ENCODE measurements at regions not wholly inside any gene's neighbourhood (a gene's known extent, or its start where the extent isn't known, plus 50 kb on each side); places are given as distances from the start of the nearest gene placed in this dataset.

- 97% methylated on average over 4 of the region's 4 CpGs; no CpG with 5 or more reads in 1 of the 2 experiments for WGBS, 2 experiments (ENCODE audit: extremely low coverage in 1 of 2, insufficient coverage in 1 of 2, insufficient read length in 1 of 2, insufficient replicate concordance in 2 of 2, low coverage in 1 of 2, low lambda C conversion rate in 2 of 2, missing lambda C conversion rate in 1 of 2)
- no peak overlapping the region for H2BK5ac ChIP-seq (ENCODE audit: low read depth, low read length)
- no peaks in the 10 kb centered on the region for H4K20me1 ChIP-seq (replicated peaks in 1 of 2; ENCODE audit: control insufficient read depth in 1 of 2, insufficient read depth in 2 of 2, low read length in 2 of 2)
- H4K8ac ChIP-seq (ENCODE audit: extremely low read depth, insufficient read depth, low read length) = no peak overlapping the region
- H3K9me3 ChIP-seq (ENCODE audit: insufficient read depth in 2 of 2, low read depth in 1 of 2, low read length in 1 of 2) = no peaks in the 10 kb centered on the region
- no peaks in the 10 kb centered on the region for H3K36me3 ChIP-seq (ENCODE audit: control insufficient read depth in 2 of 4, insufficient read depth in 4 of 4, low read length in 3 of 4)
- H3K79me1 ChIP-seq (ENCODE audit: low read depth, low read length) = no peaks in the 10 kb centered on the region
- H3K23ac ChIP-seq (ENCODE audit: insufficient read length) = no peak overlapping the region
- no peak overlapping the region for H3K56ac ChIP-seq (replicated peaks; ENCODE audit: insufficient read length, low read depth, low read length)
- H3K79me2 ChIP-seq (ENCODE audit: control insufficient read depth in 1 of 2, insufficient read depth in 2 of 2, low read length in 2 of 2) = no peaks in the 10 kb centered on the region
- FAIRE-seq (no peak), DNase-seq (ENCODE audit: low read depth in 1 of 2, low spot score in 2 of 2) (no peak)
- H4K91ac ChIP-seq (replicated peaks; ENCODE audit: insufficient read length, low read length) = no peak overlapping the region
- no peaks in the 10 kb centered on the region for H3K23me2 ChIP-seq (ENCODE audit: low read depth, low read length)
- no peaks in the 10 kb centered on the region for H3K4me1 ChIP-seq (replicated peaks in 1 of 4; ENCODE audit: control insufficient read depth in 3 of 4, insufficient read depth in 4 of 4, low read length in 3 of 4)
- POLR2A ChIA-PET (ENCODE audit: partially characterized antibody) = no interaction called here
- H3K9ac ChIP-seq (replicated peaks in 1 of 4; ENCODE audit: extremely low read depth in 1 of 4, low read depth in 3 of 4, low read length in 3 of 4) = no peak overlapping the region
- no peak overlapping the region for H2BK15ac ChIP-seq (ENCODE audit: low read length)
- H2BK120ac ChIP-seq (replicated peaks; ENCODE audit: low read depth, low read length) = no peak overlapping the region
- no peak overlapping the region for H2AK5ac ChIP-seq (ENCODE audit: low read depth, low read length)
- H3K27ac ChIP-seq (ENCODE audit: low read depth, low read length) = no peak overlapping the region
- CTCF ChIA-PET (ENCODE audit: partially characterized antibody) = no interaction called here
- no peak overlapping the region for H2BK20ac ChIP-seq (ENCODE audit: low read length)
- no peak overlapping the region for H3K4me3 ChIP-seq (ENCODE audit: extremely low read depth in 1 of 4, insufficient read depth in 2 of 4, low read depth in 3 of 4, low read length in 4 of 4)
- H3K14ac ChIP-seq (ENCODE audit: insufficient read length) = no peak overlapping the region
- H2BK12ac ChIP-seq (ENCODE audit: low read depth, low read length) = no peak overlapping the region
- no peak overlapping the region for H3K4ac ChIP-seq (replicated peaks; ENCODE audit: insufficient read length, low read depth, low read length)
- H3K4me2 ChIP-seq (ENCODE audit: insufficient read depth in 1 of 2, low read depth in 2 of 2, low read length in 2 of 2) = no peak overlapping the region
- no peak overlapping the region for H2AFZ ChIP-seq (ENCODE audit: low read length)
- no peaks in the 10 kb centered on the region for H3K27me3 ChIP-seq (replicated peaks in 1 of 4; ENCODE audit: control insufficient read depth in 3 of 4, extremely low read depth in 1 of 4, insufficient read depth in 3 of 4, low read length in 3 of 4)
- no peak overlapping the region for H3K18ac ChIP-seq (ENCODE audit: extremely low read depth, low read length)
- H4K5ac ChIP-seq (ENCODE audit: insufficient read length, low read depth, low read length) = no peak overlapping the region
- TF ChIP-seq CHD2 (IDR thresholded peaks at IDR 0.05; ENCODE audit: low read length) = no peak
- TF ChIP-seq CREB1 (IDR thresholded peaks at IDR 0.05) = no peak
- TF ChIP-seq EP300 (IDR thresholded peaks at IDR 0.05; ENCODE audit: borderline replicate concordance in 1 of 2, low read depth in 2 of 2, low read length in 2 of 2) = no peak
- TF ChIP-seq CTBP2 (IDR thresholded peaks at IDR 0.05; ENCODE audit: borderline replicate concordance, insufficient read depth, insufficient read length, low read length) = no peak
- TF ChIP-seq SAP30 (IDR thresholded peaks at IDR 0.05; ENCODE audit: insufficient read depth, insufficient replicate concordance, low read length) = no peak
Observed at GRCh38 chr3:25281041-25281731, 146.9 kb upstream of the RARB start.

All from H1 (cell line).